ENCODE measurements at regions not wholly inside any gene's neighbourhood (a gene's known extent, or its start where the extent isn't known, plus 50 kb on each side); places are given as distances from the start of the nearest gene placed in this dataset.
"Not testable (repeated sequence)": the region's sequence is repeated elsewhere in the genome, so short reads cannot be mapped to it uniquely, and the experiment has no call there.

DNA sequence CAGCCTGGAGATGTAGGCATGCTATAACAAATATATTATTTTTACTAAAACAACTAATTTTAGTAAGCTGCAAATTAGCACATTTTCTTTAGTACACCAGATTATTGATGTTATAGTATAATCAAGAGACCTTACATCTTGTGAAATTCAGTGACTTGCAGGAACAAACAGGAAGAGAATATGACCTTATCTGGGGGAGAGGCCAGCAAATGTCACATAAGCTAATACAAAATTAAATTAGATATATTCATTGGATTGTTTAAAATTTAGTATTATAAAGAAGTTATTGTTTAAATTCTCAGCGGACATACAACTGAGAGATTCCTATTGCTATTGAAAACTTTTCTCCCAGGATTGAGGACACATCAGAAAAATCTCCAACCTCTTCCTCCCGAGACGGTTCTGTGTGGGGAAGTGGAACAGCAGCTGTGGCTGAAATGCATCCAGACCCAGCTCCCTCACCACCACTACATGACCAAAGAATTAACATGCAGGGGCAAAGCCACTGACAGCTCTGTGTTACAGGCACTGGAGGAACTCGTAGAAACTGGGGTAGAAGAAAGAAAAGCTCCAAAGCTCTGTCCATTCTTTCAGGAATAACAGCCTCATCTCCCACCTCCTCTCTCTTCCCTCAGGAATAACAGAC lies 744.2 kb downstream of the TMEM121 start:
- TF ChIP-seq, protein P1, sequence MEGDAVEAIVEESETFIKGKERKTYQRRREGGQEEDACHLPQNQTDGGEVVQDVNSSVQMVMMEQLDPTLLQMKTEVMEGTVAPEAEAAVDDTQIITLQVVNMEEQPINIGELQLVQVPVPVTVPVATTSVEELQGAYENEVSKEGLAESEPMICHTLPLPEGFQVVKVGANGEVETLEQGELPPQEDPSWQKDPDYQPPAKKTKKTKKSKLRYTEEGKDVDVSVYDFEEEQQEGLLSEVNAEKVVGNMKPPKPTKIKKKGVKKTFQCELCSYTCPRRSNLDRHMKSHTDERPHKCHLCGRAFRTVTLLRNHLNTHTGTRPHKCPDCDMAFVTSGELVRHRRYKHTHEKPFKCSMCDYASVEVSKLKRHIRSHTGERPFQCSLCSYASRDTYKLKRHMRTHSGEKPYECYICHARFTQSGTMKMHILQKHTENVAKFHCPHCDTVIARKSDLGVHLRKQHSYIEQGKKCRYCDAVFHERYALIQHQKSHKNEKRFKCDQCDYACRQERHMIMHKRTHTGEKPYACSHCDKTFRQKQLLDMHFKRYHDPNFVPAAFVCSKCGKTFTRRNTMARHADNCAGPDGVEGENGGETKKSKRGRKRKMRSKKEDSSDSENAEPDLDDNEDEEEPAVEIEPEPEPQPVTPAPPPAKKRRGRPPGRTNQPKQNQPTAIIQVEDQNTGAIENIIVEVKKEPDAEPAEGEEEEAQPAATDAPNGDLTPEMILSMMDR (conservative IDR thresholded peaks at IDR 0.05; ENCODE audit: low read depth in 2 of 2): not testable (repeated sequence)
- TF ChIP-seq POLR2AphosphoS5 (IDR thresholded peaks at IDR 0.05; ENCODE audit: low read depth); JUNB (IDR thresholded peaks at IDR 0.05; ENCODE audit: unreplicated experiment); EZH2 (IDR thresholded peaks at IDR 0.05; ENCODE audit: low read depth, unreplicated experiment); CREB1 (CRISPR knock-in tag; IDR thresholded peaks at IDR 0.05; ENCODE audit: low read depth); STAT1 (IDR thresholded peaks at IDR 0.05; ENCODE audit: unreplicated experiment); EZH2phosphoT487 (IDR thresholded peaks at IDR 0.05; ENCODE audit: unreplicated experiment); ZNF331 (CRISPR knock-in tag; IDR thresholded peaks at IDR 0.05; ENCODE audit: low read depth); NANOG (IDR thresholded peaks at IDR 0.05; ENCODE audit: borderline replicate concordance): not testable (repeated sequence)
- TF ChIP-seq, protein P2, sequence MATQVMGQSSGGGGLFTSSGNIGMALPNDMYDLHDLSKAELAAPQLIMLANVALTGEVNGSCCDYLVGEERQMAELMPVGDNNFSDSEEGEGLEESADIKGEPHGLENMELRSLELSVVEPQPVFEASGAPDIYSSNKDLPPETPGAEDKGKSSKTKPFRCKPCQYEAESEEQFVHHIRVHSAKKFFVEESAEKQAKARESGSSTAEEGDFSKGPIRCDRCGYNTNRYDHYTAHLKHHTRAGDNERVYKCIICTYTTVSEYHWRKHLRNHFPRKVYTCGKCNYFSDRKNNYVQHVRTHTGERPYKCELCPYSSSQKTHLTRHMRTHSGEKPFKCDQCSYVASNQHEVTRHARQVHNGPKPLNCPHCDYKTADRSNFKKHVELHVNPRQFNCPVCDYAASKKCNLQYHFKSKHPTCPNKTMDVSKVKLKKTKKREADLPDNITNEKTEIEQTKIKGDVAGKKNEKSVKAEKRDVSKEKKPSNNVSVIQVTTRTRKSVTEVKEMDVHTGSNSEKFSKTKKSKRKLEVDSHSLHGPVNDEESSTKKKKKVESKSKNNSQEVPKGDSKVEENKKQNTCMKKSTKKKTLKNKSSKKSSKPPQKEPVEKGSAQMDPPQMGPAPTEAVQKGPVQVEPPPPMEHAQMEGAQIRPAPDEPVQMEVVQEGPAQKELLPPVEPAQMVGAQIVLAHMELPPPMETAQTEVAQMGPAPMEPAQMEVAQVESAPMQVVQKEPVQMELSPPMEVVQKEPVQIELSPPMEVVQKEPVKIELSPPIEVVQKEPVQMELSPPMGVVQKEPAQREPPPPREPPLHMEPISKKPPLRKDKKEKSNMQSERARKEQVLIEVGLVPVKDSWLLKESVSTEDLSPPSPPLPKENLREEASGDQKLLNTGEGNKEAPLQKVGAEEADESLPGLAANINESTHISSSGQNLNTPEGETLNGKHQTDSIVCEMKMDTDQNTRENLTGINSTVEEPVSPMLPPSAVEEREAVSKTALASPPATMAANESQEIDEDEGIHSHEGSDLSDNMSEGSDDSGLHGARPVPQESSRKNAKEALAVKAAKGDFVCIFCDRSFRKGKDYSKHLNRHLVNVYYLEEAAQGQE (IDR thresholded peaks at IDR 0.05; ENCODE audit: unreplicated experiment): not testable (repeated sequence)
- TF ChIP-seq, protein P3, sequence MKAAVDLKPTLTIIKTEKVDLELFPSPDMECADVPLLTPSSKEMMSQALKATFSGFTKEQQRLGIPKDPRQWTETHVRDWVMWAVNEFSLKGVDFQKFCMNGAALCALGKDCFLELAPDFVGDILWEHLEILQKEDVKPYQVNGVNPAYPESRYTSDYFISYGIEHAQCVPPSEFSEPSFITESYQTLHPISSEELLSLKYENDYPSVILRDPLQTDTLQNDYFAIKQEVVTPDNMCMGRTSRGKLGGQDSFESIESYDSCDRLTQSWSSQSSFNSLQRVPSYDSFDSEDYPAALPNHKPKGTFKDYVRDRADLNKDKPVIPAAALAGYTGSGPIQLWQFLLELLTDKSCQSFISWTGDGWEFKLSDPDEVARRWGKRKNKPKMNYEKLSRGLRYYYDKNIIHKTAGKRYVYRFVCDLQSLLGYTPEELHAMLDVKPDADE (IDR thresholded peaks at IDR 0.05): not testable (repeated sequence)
- TF ChIP-seq, protein P4, sequence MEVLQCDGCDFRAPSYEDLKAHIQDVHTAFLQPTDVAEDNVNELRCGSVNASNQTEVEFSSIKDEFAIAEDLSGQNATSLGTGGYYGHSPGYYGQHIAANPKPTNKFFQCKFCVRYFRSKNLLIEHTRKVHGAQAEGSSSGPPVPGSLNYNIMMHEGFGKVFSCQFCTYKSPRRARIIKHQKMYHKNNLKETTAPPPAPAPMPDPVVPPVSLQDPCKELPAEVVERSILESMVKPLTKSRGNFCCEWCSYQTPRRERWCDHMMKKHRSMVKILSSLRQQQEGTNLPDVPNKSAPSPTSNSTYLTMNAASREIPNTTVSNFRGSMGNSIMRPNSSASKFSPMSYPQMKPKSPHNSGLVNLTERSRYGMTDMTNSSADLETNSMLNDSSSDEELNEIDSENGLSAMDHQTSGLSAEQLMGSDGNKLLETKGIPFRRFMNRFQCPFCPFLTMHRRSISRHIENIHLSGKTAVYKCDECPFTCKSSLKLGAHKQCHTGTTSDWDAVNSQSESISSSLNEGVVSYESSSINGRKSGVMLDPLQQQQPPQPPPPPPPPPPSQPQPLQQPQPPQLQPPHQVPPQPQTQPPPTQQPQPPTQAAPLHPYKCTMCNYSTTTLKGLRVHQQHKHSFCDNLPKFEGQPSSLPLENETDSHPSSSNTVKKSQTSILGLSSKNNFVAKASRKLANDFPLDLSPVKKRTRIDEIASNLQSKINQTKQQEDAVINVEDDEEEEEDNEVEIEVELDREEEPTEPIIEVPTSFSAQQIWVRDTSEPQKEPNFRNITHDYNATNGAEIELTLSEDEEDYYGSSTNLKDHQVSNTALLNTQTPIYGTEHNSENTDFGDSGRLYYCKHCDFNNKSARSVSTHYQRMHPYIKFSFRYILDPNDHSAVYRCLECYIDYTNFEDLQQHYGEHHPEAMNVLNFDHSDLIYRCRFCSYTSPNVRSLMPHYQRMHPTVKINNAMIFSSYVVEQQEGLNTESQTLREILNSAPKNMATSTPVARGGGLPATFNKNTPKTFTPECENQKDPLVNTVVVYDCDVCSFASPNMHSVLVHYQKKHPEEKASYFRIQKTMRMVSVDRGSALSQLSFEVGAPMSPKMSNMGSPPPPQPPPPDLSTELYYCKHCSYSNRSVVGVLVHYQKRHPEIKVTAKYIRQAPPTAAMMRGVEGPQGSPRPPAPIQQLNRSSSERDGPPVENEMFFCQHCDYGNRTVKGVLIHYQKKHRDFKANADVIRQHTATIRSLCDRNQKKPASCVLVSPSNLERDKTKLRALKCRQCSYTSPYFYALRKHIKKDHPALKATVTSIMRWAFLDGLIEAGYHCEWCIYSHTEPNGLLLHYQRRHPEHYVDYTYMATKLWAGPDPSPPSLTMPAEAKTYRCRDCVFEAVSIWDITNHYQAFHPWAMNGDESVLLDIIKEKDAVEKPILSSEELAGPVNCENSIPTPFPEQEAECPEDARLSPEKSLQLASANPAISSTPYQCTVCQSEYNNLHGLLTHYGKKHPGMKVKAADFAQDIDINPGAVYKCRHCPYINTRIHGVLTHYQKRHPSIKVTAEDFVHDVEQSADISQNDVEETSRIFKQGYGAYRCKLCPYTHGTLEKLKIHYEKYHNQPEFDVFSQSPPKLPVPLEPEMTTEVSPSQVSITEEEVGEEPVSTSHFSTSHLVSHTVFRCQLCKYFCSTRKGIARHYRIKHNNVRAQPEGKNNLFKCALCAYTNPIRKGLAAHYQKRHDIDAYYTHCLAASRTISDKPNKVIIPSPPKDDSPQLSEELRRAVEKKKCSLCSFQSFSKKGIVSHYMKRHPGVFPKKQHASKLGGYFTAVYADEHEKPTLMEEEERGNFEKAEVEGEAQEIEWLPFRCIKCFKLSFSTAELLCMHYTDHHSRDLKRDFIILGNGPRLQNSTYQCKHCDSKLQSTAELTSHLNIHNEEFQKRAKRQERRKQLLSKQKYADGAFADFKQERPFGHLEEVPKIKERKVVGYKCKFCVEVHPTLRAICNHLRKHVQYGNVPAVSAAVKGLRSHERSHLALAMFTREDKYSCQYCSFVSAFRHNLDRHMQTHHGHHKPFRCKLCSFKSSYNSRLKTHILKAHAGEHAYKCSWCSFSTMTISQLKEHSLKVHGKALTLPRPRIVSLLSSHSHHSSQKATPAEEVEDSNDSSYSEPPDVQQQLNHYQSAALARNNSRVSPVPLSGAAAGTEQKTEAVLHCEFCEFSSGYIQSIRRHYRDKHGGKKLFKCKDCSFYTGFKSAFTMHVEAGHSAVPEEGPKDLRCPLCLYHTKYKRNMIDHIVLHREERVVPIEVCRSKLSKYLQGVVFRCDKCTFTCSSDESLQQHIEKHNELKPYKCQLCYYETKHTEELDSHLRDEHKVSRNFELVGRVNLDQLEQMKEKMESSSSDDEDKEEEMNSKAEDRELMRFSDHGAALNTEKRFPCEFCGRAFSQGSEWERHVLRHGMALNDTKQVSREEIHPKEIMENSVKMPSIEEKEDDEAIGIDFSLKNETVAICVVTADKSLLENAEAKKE (CRISPR knock-in tag; IDR thresholded peaks at IDR 0.05): not testable (repeated sequence)
